Retina (tissue), 1 donor: ENCODE measurements at regions not wholly inside any gene's neighbourhood (a gene's known extent, or its start where the extent isn't known, plus 50 kb on each side); places are given as distances from the start of the nearest gene placed in this dataset.
A peak's percentile ranks its signal among the peaks of the same experiment; 100 is the strongest.
"Not testable (repeated sequence)": the region's sequence is repeated elsewhere in the genome, so short reads cannot be mapped to it uniquely, and the experiment has no call there.

Experiments
- DNase-seq: peaks from one replicate; pipeline ENCODE4 v3.0.0-alpha.2; 2016

DNA sequence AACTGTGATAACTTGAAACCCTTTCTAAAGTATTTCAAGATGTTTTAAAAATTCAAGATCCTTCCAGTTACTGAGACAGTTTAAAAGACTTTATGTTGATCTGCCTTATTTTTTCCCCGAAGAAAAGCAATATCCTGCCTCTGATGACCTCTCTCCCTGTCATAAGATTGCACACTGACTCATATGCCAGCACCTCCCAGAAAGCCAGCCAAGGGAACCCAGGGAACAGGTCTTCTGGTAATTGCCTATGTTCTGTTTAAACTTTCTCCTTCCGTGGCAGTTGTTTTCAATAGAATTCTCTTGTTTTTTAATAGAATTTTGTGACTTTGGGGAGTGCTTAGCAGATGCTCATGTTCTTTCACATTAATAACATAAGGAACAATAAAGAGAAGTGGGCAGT is 300.2 kb upstream of the PRKD1 start:
- no peak for DNase-seq

DNA sequence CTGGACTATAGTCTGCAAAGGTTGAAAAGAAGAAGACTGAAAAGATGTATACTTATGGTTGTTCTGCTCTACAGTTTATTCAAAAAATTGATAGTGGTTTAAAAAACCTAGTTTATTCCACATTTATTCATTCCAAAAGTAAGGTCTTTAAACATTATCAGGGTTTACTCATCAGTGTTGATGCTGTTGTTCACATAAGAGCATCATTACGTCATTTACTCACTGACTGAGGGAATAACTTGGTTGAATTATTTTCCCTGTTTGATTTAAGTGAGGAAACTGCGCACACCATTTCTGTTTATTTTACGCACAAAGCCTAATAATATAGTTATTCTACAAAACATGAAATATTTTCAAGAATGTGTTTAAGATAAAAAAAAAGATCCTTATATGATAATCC is 303.1 kb upstream of the PRKD1 start:
- no peak for DNase-seq

DNA sequence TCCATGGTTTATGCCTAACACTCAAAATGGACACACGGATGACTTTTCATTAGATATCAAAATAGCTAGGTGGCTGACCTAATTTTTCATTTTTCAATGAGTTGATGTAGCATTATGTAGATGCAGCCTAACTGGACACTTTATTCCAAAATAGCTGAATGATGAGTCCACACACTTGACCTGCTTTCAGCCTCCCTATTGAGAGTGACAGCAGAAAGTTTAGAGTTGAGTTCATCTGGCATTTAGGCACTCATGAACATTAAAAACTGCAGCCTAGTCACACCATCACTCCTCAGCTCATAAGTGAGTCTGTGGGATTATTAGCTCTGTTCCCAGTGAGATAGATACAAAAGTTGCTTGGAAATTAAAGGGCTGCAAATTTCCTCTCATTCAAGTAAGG is 307.3 kb upstream of the PRKD1 start:
- DNase-seq, result no peak

- no peak for DNase-seq
These were observed 307.8 kb upstream of the PRKD1 start for GRCh38 chr14:30235485-30235884.

- no peak for DNase-seq
These were observed 311.3 kb upstream of the PRKD1 start for GRCh38 chr14:30238936-30239335.

GRCh38 chr14:30240018-30240417 is 312.4 kb upstream of the PRKD1 start:
- DNase-seq, result peak; percentile 40

DNA sequence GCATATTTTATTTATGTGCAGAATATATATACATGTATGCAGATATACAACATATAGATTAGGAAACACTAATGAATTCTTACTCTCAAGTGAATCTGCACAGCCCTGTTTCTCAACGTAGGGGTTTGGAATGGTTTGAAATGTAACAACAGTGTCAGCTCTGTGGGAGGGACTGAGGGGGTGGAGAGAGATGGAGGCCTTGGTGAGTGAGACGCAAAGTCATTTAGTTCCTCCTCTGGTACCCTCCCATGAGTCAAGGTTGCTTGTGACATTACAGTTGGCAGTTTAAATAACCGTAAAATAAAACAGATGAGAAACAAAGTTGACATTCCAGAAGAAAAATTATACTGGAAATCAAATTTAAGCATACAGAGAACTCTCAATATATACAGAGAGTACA is 313.0 kb upstream of the PRKD1 start:
- no peak for DNase-seq

DNA sequence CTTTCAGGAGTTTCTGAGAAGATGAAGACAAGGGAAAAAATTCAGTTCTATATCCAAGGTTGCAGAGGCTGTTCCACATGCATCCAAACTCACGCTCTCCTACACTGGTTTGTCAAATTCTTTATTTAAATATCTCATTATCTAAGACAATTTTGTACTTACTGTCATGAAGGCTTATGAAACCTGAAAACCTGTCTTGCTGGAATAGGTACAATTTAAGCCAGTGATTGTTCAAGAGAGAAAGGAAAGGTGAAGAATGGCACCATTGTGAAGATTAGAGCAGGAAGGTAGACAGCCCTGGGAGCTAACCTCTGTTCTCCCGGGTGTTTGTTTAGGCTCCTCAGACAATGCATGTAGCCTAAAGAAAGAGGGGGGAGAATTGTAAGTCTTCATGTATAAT is 315.1 kb upstream of the PRKD1 start:
- DNase-seq, result no peak

- no peak for DNase-seq
These were observed 315.6 kb upstream of the PRKD1 start for GRCh38 chr14:30243207-30243606.

- DNase-seq, result no peak
These were observed 315.2 kb upstream of the G2E3 start for GRCh38 chr14:30243805-30244204.

DNA sequence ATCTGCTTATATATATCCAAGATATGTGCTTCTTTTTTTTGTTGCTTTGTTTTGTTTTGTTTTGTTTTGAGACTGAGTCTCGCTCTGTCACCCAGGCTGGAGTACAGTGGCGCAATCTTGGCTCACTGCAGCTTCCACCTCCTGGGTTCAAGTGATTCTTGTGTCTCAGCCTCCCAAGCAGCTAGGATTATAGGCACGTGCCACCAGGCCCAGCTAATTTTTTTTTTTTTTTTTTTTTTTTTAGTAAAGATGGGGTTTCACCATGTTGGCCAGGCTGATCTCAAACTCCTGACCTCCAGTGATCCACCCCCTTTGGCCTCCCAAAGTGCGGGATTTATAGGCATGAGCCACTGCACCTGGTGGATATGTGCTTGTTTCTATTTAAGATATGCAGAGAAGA is 314.6 kb upstream of the G2E3 start:
- DNase-seq, result not testable (repeated sequence)

DNA sequence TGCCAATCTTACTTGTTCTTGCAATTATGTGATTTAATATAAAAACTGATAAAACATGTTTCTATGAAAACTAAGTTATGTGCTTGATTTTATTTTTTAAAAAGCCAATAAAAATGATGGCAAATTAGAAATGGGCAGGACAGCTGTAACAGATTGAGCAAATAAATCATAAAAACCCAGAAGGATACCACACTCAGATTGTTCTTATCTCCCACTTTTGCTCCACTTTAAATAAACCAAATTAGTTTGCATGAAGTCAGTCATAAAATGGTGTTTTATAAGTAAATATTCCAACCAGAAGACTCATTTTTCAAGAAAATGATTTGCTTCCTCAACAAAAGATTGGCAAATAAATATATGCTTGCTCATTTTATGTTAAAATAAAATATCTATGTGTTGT is 307.9 kb upstream of the G2E3 start:
- no peak for DNase-seq

DNA sequence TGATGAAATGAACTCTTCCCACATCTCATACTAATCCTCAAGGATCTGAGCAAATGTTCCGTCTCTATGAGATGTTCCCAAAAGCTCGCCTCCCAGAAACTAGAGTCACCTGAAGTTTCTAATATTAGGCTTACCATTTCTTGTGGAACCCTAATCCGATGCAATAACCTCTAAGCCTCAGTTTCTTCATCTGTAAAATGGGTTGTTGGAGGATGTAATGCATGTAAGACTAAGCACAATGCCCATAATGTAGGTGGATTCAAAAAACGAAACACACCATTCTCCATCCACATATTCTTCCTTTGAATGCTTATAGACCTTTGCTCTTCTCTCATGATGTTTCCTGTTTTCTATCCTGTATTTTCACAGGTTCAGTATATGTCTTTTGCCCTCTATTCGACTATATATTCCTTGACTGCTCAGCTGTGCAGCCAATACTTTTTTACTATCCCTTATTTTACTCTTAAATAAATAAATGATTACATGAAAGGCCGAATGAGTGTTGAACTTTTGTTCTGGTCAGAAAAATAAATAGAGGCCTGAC is 307.3 kb upstream of the G2E3 start:
- no peak for DNase-seq

DNA sequence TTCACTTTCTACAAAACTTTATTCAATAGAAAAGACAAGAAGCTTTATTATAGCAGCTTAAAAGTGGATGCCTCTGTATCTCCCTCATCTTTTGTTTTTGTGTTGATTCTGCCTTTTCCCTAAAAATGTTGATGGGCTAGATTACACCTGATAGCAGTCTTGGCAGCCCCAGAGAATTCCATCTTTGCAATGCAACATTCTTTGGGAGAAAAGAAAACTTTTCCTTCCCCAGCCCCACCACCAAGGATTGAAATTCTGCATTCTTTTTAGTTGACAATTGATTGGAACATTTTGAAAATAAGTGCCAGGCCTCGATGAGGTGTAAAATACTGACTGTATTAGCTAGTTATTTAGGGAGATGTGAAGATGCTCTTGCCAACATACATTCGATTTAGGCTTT is 306.8 kb upstream of the G2E3 start:
- no peak for DNase-seq

- no peak for DNase-seq
These were observed 305.9 kb upstream of the G2E3 start for GRCh38 chr14:30252783-30253674.

- no peak for DNase-seq
These were observed 302.3 kb upstream of the G2E3 start for GRCh38 chr14:30256627-30257026.

GRCh38 chr14:30257946-30258661 is 300.9 kb upstream of the G2E3 start:
- DNase-seq, result no peak

- no peak for DNase-seq
These were observed 297.9 kb upstream of the G2E3 start for GRCh38 chr14:30260833-30261607.

DNA sequence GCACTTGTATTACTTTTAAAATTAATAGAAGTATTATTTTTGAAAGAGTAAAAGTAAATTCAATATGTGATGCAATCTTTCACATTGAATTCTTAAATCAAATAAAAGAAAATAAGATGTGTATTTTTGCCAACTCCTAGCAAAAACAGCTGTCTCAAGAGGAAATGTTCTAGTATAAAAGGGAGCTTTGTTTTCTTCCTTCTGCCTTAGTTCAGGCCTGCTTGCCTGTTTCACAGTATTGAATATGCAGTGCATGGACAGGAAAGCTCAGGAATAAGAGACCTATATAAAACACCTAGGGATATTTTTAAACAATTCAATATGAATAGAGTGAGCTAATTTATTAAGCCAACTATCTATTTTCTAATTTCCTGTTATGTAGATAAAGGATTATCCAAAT is 294.8 kb upstream of the G2E3 start:
- no peak for DNase-seq

GRCh38 chr14:30266290-30266689 is 292.7 kb upstream of the G2E3 start:
- no peak for DNase-seq

- DNase-seq, result no peak
These were observed 291.8 kb upstream of the G2E3 start for GRCh38 chr14:30267141-30267540.

DNA sequence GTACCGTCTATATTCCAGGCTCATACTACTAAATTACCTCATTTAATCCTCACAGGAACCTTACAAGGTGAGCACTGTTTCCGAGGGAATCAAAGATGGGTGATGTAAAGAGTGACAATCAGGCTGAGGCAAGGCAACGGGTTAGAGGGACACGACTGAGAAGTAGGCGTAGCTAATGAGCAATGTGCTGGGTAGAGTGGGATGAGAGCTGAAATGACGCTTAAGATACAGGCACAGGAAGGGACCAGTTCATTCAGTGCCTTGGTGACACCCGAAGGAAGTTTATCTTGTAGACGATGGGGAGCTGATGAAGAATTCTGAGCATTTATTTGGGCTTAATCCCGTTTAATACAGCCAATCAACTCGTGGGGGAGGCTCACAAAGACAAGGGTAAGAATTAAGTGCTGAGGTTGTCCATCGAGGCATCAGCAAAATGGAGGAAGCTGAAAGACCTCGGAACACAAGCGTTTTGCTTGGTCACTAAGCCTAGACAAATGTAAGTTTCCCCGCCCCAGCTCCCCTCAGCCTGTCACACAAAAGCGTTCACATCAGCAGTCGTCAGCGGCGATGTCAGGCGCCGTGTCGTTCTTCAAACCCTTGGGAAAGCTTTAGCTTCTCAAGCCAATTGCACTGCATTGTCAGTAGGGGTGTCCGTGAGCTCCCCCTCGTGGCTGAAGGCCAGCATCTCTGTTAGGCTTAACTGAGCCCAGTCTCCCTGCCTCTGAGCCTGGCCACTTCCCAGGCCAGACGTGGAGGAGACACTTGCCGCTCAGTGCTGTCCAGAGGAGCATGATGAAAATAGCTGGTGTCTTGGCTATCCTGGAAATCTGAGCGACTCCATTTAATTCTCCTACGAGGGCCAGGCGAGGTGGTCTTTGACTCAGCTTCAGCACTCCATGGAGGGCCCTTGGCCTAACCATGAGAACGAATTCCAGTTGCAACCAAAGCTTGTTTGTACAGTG is 288.5 kb upstream of the G2E3 start:
- DNase-seq, result peak; percentile 91
